HG03558 (cell line): ENCODE measurements at regions not wholly inside any gene's neighbourhood (a gene's known extent, or its start where the extent isn't known, plus 50 kb on each side); places are given as distances from the start of the nearest gene placed in this dataset.

Source experiments
- ATAC-seq: cut with Tn5 transposase; IDR thresholded peaks from one replicate; pipeline ENCODE4 v1.9.1; 2021; ENCODE audit warnings: moderate number of reproducible peaks; ENCODE audit not compliant: unreplicated experiment; ENCODE audit errors: extremely low read depth

DNA sequence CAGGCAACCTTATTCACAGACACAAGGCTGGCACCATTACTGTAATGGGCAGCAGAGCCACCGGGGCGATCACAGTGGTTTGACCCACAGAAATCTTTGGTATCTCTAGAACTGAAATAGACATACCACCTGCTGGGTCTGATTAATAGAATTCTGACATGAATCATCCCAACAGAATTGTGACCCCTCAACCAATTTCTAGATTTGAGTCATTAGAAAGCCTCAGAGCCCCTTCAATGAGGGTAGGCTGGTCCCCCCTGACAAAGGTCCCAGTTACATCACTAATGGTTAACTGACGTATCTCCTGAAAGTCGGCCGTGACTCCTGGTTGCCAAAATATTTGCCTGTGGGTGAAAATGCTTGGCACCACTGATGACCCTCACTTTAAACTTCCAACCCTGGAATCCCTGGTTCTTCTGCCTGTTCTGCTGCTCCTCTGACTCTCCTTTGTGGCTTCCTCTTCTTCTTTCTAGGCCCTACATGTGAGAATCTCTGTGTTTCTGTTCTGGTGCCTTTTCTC lies 124.9 kb upstream of the ARID1B start:
- ATAC-seq = no peak

DNA sequence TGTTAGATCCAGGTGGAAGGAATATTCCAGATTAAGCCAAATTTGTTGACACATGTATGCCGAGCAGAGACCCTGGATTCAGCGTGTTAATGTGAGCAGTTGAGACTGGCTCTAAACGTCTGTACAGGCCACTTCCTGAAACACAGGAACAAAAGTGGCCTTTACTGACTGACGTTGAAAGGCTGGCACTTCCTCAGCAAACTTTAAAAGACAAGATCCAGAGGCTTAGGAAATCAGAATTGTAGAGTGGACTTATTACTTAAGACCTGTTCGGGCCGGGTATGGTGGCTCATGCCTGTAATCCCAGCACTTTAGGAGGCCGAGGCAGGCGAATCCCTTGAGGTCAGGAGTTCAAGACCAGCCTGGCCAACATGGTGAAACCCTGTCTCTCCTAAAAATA lies 125.7 kb upstream of the ARID1B start:
- no peak for ATAC-seq

DNA sequence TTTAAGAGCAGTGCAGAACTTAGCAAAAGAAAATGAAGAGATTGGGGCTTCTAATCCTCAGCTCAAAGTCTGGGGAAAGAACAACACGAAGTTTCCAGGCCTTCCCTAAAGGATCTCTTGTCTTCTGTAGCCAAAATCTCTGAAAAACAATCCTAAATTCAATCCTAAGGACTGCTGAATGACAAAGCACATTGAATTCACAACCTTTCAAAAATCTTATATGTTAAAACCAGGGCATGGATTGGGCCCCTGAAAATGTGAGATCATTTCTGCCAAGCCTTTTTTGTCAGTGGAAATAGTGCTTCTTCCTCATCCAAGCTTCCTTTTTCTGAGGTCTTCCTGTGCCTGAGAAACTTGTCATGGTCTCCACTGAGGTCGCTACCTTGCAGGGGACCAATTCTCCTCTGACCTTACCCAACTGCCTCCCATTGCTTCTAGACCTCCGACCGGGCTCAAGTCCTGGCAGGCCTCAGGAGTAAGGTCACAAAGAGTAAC lies 126.2 kb upstream of the ARID1B start:
- no peak for ATAC-seq

DNA sequence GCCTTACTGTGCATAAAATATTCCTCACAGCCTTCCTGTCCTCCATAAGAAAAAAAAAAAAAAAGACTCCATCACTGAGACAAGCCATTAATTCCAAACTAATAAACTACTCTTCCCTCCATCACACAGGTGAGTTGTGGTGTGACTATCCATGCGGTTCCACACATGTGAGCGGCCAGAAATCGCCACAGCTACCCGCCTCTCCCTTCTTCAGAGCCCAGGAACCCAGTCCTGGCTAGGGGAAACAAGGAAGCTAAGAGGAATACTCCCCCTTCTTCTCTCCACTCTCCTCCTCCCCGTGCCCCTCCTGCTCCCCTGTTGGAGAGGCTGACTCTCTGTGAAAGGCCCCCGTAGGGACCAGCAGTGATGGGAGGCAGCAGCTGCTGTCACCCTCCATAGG lies 128.6 kb upstream of the ARID1B start:
- no peak for ATAC-seq

DNA sequence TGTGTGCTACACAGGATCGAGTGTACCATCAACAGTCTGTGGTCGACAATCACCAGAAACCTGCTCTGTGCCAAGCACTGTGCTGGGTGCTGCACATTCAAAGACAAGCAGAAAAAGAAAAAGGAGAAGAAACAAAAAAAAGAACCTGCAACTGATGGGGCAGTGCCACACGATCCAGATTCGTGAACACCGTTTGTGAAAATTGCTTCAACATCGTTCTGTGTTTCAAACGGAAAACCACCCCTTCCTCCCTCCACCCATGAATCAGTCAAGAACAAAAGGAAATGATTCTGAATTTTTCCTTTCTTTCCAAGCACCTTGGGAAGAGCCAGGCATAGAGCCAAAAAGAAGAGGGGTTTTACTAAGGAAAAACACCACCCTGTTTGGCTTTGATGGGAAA lies 129.2 kb upstream of the ARID1B start:
- no peak for ATAC-seq

DNA sequence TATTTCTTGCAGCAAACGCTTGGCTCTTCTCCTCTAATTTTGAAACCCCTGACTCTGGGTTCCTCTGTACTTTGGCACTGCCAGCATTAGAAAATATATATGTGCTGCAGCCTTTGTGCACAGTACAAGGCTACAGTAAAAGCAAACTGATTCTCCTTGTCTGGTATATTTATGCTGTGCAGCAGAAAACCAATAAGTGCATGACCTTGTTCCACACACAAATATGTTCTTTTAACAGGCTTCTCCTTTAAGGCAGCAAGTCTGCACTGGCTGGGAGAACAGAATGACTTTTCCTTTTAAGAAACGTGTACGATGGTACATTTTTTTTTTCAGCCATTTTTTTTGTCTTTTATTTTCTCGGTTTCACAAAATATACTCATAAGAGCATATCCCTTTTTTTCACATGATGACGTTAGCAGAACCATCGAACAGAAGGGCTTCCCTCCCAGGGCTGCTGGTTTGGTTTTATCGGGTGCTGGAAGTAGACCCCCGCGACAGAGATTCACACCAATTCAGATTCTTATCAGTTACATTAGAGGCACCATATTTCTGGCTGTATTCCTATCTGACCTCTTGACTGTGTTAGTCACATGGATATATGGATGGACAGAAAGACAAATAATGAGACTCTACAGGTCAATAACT lies 129.9 kb upstream of the ARID1B start:
- ATAC-seq = no peak

DNA sequence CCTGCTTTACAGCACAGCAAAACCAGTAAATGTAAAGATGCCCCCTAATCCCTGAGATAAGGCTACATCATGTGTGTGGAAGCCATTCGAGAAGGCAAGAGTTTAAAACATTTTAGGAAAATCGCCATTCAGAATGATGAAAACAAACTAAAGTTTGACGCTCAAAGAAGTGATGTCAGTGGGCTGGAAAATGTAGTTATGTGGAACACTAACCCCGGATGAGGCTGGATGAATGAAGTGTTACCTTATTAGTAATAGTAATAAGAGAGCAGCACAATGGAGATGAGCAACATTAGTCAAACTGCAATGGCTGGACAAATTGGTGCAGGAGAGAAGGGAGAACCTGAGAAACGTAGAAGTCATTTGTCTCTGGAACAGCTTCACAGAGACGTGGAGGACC lies 130.7 kb upstream of the ARID1B start:
- no peak for ATAC-seq

DNA sequence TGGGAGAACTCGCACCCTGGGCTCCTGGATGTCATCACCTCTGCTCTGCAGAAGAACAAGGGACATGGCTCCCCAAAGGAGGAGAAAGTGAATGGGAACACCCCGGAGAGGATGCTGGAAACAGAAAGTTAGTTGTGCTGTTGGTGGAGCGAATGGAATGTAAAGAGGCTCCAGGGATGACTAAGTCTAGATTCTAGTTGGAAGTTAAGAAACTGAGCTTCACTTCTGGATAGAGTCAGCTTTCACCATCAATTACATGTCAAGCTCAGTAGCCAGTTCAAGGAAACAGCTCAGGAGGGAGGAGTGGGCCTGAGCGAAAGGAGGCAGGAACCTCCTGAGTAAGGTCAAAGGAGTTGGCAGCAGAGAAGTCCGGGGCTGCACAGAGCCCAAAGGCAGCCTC lies 132.1 kb upstream of the ARID1B start:
- ATAC-seq = no peak

DNA sequence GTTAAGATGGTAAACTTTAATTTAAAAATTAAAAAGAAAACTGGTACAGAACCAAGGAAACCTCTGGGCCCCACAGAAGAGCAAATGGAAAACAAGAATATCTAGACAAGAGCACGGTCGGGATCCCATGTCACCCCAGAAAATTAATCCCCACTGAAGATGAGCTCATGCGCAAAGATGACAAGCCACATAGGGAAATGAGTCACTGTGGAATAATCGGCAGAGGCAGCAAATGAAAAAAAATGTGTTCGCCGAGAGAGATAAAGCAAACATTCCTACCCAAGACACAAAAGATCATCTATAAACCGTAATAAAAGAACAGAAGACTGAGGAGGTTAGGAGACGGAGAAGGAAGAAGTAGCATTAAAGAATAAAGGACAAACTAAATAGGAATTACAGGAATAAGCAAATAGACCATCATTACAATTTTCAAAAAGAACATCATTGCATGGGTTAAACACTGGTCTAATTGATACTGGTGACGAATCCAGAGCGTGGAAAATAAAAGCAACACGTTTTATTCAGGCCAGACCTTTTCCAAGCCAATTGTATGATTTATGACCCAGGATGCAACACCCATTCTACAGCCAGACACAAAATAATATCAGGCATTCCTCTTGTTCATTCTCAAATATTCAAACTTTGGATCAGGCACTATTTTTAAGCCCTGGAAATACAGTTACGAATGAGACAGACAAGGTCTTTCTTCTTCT lies 138.0 kb upstream of the ARID1B start:
- no peak for ATAC-seq

DNA sequence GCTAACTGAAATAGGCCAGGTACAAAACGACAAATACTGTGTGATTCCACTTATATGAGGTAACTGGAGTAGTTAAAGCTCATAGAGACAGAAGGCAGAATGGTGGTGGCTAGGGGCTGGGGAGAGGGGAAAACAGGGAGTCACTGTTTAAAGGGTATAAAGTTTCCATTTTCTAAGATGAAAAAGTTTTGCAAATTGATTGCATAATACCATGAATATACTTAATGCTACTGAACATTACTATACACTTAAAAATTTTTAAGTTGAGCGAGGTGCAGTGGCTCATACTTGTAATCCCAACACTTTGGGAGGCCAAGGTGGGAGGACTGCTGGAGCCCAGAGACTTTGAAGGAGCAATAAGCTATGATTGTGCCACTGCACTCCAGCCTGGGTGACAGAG lies 138.6 kb upstream of the ARID1B start:
- ATAC-seq = no peak

DNA sequence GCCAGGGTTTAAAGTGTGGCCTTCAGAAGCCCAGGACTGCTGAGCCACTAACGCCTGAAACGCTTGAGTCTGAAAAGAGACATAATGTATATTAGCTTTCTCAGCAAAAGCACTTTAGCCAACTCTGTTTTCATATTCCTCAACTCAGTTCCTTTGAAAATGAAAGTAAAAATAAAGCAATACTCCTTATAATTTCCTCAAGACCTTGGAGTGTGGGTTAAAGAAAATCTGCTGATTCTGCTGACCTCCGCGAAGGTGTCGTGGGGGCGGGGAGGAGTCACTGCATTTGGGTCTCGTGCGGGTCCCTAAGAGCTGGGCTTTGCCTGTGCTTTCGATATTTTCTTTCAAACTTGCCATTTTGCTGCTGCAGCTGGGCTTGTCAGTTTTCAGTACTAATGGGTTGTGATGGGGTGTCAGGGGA lies 142.2 kb upstream of the ARID1B start:
- ATAC-seq = no peak

DNA sequence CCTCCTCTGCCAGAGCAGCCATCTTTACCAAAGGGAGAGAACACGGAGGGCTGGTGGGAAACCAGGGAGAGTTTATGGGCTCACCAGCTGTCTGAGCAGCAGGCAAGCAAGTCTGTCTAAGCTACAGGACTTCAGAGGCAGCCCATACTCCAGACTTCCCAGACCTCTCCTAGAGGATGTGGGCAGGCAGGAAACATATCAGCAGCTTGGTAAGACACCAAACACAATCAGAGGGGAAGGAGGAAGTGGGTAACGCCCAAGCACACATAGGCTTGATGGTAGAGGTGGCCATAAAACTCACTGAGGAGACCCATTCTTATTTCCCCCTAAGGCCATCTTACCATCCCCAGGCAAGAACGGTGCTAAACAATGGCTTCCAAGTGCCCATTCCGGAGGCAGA lies 143.1 kb upstream of the ARID1B start:
- no peak for ATAC-seq

DNA sequence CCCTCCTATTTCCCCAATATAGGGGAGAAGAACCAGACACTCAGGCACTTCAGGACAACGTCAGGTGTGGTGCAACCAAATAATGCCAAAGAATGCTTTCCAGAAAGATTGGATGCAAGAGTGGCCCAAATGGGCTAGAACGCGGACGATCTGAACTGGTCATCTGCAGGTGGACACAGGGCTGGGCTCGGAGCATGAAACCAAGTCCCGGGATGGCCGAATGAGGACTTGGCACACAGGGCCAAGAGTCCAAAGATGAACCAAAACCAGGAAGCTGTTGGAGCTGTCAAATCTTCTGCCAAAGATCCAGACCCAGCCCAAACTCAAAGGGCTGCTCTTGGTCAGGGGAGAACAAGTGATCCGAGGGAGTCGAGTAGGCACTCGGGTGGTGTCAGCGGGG lies 143.9 kb upstream of the ARID1B start:
- no peak for ATAC-seq

DNA sequence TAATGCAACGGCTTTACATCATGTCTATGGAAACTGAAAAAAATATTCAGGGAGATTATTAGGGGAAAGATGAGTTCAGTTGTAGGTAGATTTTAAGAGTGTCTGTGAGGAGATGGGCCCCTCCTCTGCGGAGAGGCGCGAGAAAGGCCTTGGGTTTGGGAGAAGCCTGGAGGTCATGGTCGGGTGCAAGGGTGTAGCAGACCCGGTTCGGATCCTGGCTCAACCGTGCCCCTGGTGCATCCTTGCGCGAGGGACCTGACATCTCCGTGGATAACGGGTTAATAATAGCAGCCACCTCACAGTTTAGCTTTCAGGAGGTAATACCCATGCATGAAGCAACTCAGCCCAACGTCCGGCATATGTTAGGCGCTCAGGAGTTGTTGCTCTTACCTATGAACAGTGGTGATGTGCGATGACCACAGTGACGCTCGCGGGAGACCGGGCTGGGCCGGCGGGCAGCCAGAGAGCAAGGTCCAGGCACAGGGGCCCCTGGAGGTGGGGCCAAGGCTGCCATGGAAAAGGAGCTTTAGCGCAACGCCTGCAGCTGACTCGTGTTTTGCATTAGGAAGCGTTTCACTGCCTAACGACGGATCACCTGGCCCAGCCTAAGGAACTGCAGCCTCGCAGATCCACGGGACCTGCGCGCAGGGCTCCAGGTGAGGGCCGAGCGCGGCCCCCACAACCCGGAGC lies 146.4 kb upstream of the ARID1B start:
- ATAC-seq = no peak

DNA sequence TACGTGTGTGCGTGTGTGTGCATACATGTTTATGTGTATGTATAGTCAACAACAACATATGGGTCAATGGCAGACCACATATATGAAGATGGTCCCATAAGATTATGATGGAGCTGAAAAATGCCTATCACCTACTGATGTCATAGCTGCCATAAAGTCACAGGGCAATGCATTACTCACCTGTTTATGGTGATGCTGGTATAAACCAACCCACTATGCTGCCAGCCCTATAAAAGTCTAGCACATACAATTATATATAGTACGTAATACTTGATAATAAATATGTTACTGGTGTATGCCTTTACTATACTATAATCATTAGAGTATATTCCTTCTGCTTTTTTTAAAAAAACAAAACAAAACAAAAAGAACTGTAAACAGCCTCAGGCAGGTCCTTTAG lies 148.4 kb upstream of the ARID1B start:
- no peak for ATAC-seq

DNA sequence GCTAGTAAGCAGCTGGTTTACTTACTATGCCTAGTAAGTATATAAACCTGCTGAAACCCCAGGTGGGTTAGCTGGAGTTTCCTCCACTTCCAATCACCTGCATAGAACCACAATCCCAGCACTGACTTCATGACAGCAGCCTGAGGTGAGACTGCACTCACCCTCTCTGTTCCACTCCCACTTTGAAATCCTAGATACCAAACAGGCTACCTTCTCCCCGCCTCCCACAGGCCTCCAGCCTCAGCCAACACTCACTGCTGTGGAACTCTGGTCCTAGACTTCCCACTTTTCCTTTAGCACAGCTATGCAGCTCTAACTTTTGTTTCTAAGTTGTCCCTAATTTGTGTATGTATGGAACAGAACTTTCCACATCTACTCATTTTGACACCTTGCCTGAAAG lies 149.7 kb upstream of the ARID1B start:
- ATAC-seq = no peak

DNA sequence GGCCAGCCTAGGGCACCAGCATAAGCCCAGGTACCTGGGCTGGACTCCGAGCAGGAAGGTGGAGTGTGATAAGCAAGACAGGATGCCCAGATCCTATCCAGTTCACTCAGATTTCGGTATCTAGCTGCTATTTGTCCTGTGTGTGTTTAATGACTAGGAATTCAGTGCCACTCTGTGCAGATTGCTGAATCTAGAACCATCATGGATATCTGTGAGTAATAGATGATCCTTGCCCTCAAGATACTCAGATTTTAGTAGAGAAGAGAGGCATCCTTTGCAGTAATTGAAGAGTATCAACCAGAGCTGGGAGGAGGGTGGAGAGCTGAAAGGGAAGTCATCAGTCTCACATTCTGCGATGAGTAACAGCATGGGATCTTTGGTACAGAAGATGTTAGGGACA lies 155.0 kb upstream of the ARID1B start:
- no peak for ATAC-seq

DNA sequence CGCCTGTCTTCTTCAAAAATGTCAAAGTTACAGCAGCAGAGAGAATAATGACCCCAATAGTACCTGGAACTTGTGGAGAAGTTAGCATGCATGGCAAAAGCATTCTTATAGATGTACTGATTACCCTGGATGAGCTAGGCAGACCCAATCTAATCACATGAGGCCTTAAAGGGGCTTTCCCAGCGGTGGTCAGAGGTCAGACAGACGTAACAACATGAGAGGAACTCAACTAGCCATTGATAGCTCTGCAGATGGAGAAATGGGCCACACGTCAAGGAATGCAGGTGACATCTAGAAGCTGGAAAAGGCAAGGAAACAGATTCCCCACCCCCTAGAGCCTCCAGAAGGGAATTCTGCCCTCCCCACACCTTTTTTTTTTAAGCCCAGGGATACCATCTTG lies 156.8 kb upstream of the ARID1B start:
- ATAC-seq = no peak

DNA sequence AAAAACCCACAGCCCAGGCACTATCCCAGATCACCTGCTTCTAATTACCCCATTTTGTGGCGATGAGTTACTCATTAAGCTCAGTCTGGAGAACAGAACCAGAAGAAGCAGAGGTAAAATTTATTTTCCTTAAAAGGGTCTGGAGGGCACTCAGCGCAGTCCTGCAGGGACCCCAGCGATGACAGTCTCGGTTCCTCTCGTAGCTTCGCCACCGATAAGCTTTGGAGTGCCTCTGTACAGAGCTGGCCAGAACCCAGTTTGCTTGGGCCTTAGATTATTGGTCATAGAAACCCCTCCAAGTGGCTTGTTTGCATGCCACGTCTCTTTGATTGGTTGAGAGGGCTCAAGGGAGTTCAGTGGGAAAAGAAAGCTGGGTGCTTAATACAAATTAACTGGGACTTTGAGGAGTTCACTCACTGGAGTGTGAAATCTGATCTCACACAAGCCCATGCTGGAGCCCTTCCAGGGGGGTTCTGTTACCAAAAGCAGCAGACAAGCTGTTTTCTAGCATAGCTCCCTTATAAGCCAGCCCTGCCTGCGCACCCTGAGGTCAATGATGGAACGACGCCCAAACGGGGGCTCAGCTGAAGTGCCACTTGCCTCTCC lies 158.5 kb upstream of the ARID1B start:
- ATAC-seq = no peak

DNA sequence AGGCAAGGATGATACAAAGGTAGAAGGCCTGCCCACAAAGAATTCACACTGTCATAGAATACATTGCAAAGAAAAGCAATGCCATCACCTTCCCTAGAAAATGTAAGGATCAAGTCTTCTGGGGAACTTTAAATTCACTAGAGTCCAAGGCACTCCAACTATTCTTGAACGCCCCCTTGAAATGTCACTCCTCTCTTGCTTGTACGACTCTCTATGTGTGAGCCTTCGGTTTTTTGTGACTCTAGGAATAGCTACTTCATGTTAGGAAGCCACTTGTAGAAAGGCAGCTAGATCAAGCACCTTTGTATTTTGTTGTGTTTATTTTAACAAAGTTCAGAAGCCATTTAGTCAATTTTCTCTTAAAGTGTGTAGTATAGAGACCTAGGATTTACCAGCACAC lies 159.2 kb upstream of the ARID1B start:
- ATAC-seq = no peak

DNA sequence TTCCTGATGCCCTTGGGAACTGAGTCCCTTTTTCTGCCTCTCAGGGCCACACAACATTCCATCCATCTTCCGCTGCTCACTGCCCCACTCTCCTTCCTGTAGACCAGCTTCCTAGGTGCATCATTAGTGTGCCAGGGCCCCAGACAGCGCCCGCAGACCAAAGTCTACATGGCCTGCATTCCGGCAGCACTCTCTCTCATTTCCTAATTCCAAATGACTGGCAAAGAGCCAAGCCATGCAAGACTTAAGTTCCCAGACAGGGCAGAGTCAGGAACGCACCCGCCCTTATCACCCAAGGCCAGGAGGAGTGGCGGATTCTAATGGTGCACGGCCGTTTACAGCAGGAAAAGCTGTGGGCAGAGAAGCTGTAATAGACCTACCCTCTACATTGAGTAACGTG lies 159.8 kb upstream of the ARID1B start:
- no peak for ATAC-seq
